ENCODE measurements at regions not wholly inside any gene's neighbourhood (a gene's known extent, or its start where the extent isn't known, plus 50 kb on each side); places are given as distances from the start of the nearest gene placed in this dataset.

- ChIA-PET CTCF (no interaction called here), RAD21 (ENCODE audit: low non-redundant PET in 1 of 2, low total read pairs in 2 of 2, uncharacterized antibody in 2 of 2, unreplicated experiment in 2 of 2) (no interaction called here), POLR2A (no interaction called here)
- TF ChIP-seq EGR1 (IDR thresholded peaks at IDR 0.05; ENCODE audit: low read depth): no peak
- no peak for TF ChIP-seq POLR2A (IDR thresholded peaks at IDR 0.05; ENCODE audit: borderline replicate concordance, extremely low read depth, insufficient read depth, insufficient read length)
- TF ChIP-seq TCF7L2 (IDR thresholded peaks at IDR 0.05; ENCODE audit: borderline replicate concordance, extremely low read depth, insufficient read depth, insufficient read length): no peak
- no peak for TF ChIP-seq JUND (IDR thresholded peaks at IDR 0.05)
- no peak for TF ChIP-seq FOSL1 (IDR thresholded peaks at IDR 0.05; ENCODE audit: low read depth)
- no peak for ATAC-seq
- Histone ChIP-seq H3K27me3 (ENCODE audit: insufficient read depth, low read length) (no peaks in the 10 kb centered on the region), H3K9ac (ENCODE audit: low read length) (no peak overlapping the region), H3K9me2 (ENCODE audit: insufficient read depth) (no peaks in the 10 kb centered on the region), H4K20me1 (ENCODE audit: insufficient read depth) (no peaks in the 10 kb centered on the region), H3K79me2 (ENCODE audit: insufficient read depth, low read length) (no peaks in the 10 kb centered on the region), H3K4me2 (ENCODE audit: low read length) (no peak overlapping the region), H3K9me3 (ENCODE audit: control insufficient read depth in 1 of 2, insufficient read depth in 1 of 2, low read depth in 1 of 2, low read length in 2 of 2) (no peaks in the 10 kb centered on the region; a peak in 1 of 4 replicates), H2AFZ (ENCODE audit: low read depth, low read length, poor library complexity, severe bottlenecking) (no peak overlapping the region), H3K4me1 (ENCODE audit: control insufficient read depth in 1 of 2, insufficient read depth in 2 of 2, low read length in 2 of 2) (no peaks in the 10 kb centered on the region), H3K4me3 (replicated peaks in 1 of 2; ENCODE audit: low read depth in 1 of 2, low read length in 2 of 2) (no peak overlapping the region), H3K27ac (ENCODE audit: low read depth, low read length) (no peak overlapping the region), H3K36me3 (ENCODE audit: control insufficient read depth in 1 of 2, insufficient read depth in 2 of 2, low read length in 2 of 2) (no peaks in the 10 kb centered on the region)
- intact Hi-C loops (cut with micrococcal nuclease): no loop called here
- no TSS peak for BruUV-seq (replicated peaks)
- no peak for DNase-seq (ENCODE audit: low read depth, low spot score)
These were observed 288.8 kb upstream of the ADAMTSL1 start for GRCh38 chr9:18185196-18185595.

- Histone ChIP-seq H3K9me3 (ENCODE audit: control insufficient read depth in 1 of 2, insufficient read depth in 1 of 2, low read depth in 1 of 2, low read length in 2 of 2) (no peaks in the 10 kb centered on the region; a peak in 1 of 4 replicates), H3K79me2 (ENCODE audit: insufficient read depth, low read length) (no peaks in the 10 kb centered on the region), H4K20me1 (ENCODE audit: insufficient read depth) (no peaks in the 10 kb centered on the region), H3K4me3 (replicated peaks in 1 of 2; ENCODE audit: low read depth in 1 of 2, low read length in 2 of 2) (no peak overlapping the region), H3K4me1 (ENCODE audit: control insufficient read depth in 1 of 2, insufficient read depth in 2 of 2, low read length in 2 of 2) (no peaks in the 10 kb centered on the region), H3K9ac (ENCODE audit: low read length) (no peak overlapping the region), H3K27ac (ENCODE audit: low read depth, low read length) (no peak overlapping the region), H3K4me2 (ENCODE audit: low read length) (no peak overlapping the region), H3K27me3 (ENCODE audit: insufficient read depth, low read length) (no peaks in the 10 kb centered on the region), H3K9me2 (ENCODE audit: insufficient read depth) (no peaks in the 10 kb centered on the region), H3K36me3 (ENCODE audit: control insufficient read depth in 1 of 2, insufficient read depth in 2 of 2, low read length in 2 of 2) (no peaks in the 10 kb centered on the region), H2AFZ (ENCODE audit: low read depth, low read length, poor library complexity, severe bottlenecking) (no peak overlapping the region)
- CTCF ChIA-PET: no interaction called here
- intact Hi-C loops (cut with micrococcal nuclease): no loop called here
- RAD21 ChIA-PET (ENCODE audit: low non-redundant PET in 1 of 2, low total read pairs in 2 of 2, uncharacterized antibody in 2 of 2, unreplicated experiment in 2 of 2): no interaction called here
- POLR2A ChIA-PET: no interaction called here
- DNase-seq (ENCODE audit: low read depth, low spot score) (no peak), ATAC-seq (no peak)
- no TSS peak for BruUV-seq (replicated peaks)
- TF ChIP-seq ELF1 (IDR thresholded peaks at IDR 0.05; ENCODE audit: borderline replicate concordance, low read depth) (no peak), EZH2phosphoT487 (IDR thresholded peaks at IDR 0.05; ENCODE audit: borderline replicate concordance) (no peak), CEBPB (IDR thresholded peaks at IDR 0.05; ENCODE audit: low read depth) (no peak), MAX (IDR thresholded peaks at IDR 0.05) (no peak), ZNF274 (IDR thresholded peaks at IDR 0.05; ENCODE audit: low read depth, low read length) (no peak), CBX3 (IDR thresholded peaks at IDR 0.05; ENCODE audit: low read depth) (no peak), REST (IDR thresholded peaks at IDR 0.05; ENCODE audit: low read depth) (no peak), YY1 (IDR thresholded peaks at IDR 0.05; ENCODE audit: extremely low read depth, insufficient replicate concordance, low read depth, low read length) (no peak), SRF (IDR thresholded peaks at IDR 0.05; ENCODE audit: low read depth) (no peak), SIN3A (IDR thresholded peaks at IDR 0.05; ENCODE audit: low read depth) (no peak), ATF3 (IDR thresholded peaks at IDR 0.05) (no peak), JUND (IDR thresholded peaks at IDR 0.05) (no peak), ZBTB33 (IDR thresholded peaks at IDR 0.05; ENCODE audit: extremely low read depth, insufficient replicate concordance, low read length) (no peak), TCF7L2 (IDR thresholded peaks at IDR 0.05; ENCODE audit: borderline replicate concordance, extremely low read depth, insufficient read depth, insufficient read length) (no peak)
These were observed 285.0 kb upstream of the ADAMTSL1 start for GRCh38 chr9:18188971-18189370.
